ENCODE measurements at regions not wholly inside any gene's neighbourhood (a gene's known extent, or its start where the extent isn't known, plus 50 kb on each side); places are given as distances from the start of the nearest gene placed in this dataset.
"Not testable (repeated sequence)": the region's sequence is repeated elsewhere in the genome, so short reads cannot be mapped to it uniquely, and the experiment has no call there.

GRCh38 chr1:90864681-90865080 lies 147.6 kb upstream of the BARHL2 start:
- Histone ChIP-seq H3K27ac (ENCODE audit: low read depth, low read length) (no peak overlapping the region), H3K27me3 (ENCODE audit: control insufficient read depth, insufficient read depth, low read length) (no peaks in the 10 kb centered on the region), H3K9ac (ENCODE audit: low read length) (no peak overlapping the region), H3K36me3 (ENCODE audit: control insufficient read depth, insufficient read depth, low read length) (no peaks in the 10 kb centered on the region), H3K4me1 (ENCODE audit: control insufficient read depth, insufficient read depth, low read length) (no peaks in the 10 kb centered on the region), H3K4me3 (ENCODE audit: low read length) (no peak overlapping the region)

GRCh38 chr1:90862782-90863181 lies 145.7 kb upstream of the BARHL2 start:
- Histone ChIP-seq H3K36me3 (ENCODE audit: control insufficient read depth, insufficient read depth, low read length) (no peaks in the 10 kb centered on the region), H3K9ac (ENCODE audit: low read length) (no peak overlapping the region), H3K4me3 (ENCODE audit: low read length) (no peak overlapping the region), H3K27ac (ENCODE audit: low read depth, low read length) (no peak overlapping the region), H3K27me3 (ENCODE audit: control insufficient read depth, insufficient read depth, low read length) (no peaks in the 10 kb centered on the region), H3K4me1 (ENCODE audit: control insufficient read depth, insufficient read depth, low read length) (no peaks in the 10 kb centered on the region)

GRCh38 chr1:90861421-90861820 lies 144.3 kb upstream of the BARHL2 start:
- not testable (repeated sequence) for H3K36me3 ChIP-seq (ENCODE audit: control insufficient read depth, insufficient read depth, low read length); H3K9ac ChIP-seq (ENCODE audit: low read length); H3K27ac ChIP-seq (ENCODE audit: low read depth, low read length); H3K4me3 ChIP-seq (ENCODE audit: low read length); H3K27me3 ChIP-seq (ENCODE audit: control insufficient read depth, insufficient read depth, low read length); H3K4me1 ChIP-seq (ENCODE audit: control insufficient read depth, insufficient read depth, low read length)

GRCh38 chr1:90856463-90857007 lies 139.4 kb upstream of the BARHL2 start:
- Histone ChIP-seq H3K36me3 (ENCODE audit: control insufficient read depth, insufficient read depth, low read length) (no peaks in the 10 kb centered on the region), H3K27ac (ENCODE audit: low read depth, low read length) (no peak overlapping the region), H3K4me3 (ENCODE audit: low read length) (no peak overlapping the region), H3K9ac (ENCODE audit: low read length) (no peak overlapping the region), H3K4me1 (ENCODE audit: control insufficient read depth, insufficient read depth, low read length) (peaks cover 2% of the 10 kb centered on the region), H3K27me3 (ENCODE audit: control insufficient read depth, insufficient read depth, low read length) (no peaks in the 10 kb centered on the region)

DNA sequence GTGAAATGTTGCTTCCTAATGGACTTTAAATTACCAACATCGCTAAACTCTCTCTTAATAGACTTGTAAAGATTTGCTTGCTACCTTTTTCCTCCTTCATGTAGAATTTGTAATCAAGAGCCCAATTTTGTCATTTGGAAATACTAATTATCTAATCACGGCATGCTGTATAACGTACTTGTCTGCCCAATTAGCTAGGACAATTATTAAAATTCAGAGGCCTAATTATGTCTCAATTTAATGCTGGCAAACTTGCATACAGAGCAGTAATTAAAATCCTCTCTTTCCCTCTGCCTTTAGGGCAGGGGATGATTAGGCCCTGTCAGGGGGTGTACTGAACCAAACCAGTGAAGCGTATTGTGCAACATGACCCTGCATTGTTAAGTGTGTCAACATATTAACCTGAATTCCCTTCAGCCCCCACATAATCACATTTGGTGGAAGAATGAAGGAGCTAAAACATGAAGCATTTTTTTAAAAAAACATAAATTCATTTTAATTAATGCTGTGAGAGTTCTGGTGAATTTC lies 137.4 kb upstream of the BARHL2 start:
- H3K27me3 ChIP-seq (ENCODE audit: control insufficient read depth, insufficient read depth, low read length): no peaks in the 10 kb centered on the region
- H3K9ac ChIP-seq (ENCODE audit: low read length): no peak overlapping the region
- no peak overlapping the region for H3K4me3 ChIP-seq (ENCODE audit: low read length)
- H3K36me3 ChIP-seq (ENCODE audit: control insufficient read depth, insufficient read depth, low read length): no peaks in the 10 kb centered on the region
- peaks cover 2% of the 10 kb centered on the region for H3K4me1 ChIP-seq (ENCODE audit: control insufficient read depth, insufficient read depth, low read length)
- H3K27ac ChIP-seq (ENCODE audit: low read depth, low read length): no peak overlapping the region

- Histone ChIP-seq H3K27ac (ENCODE audit: low read depth, low read length) (no peak overlapping the region), H3K4me1 (ENCODE audit: control insufficient read depth, insufficient read depth, low read length) (peaks cover 2% of the 10 kb centered on the region), H3K36me3 (ENCODE audit: control insufficient read depth, insufficient read depth, low read length) (no peaks in the 10 kb centered on the region), H3K4me3 (ENCODE audit: low read length) (peak overlapping the region; percentile 75), H3K9ac (ENCODE audit: low read length) (no peak overlapping the region), H3K27me3 (ENCODE audit: control insufficient read depth, insufficient read depth, low read length) (no peaks in the 10 kb centered on the region)
Measured at GRCh38 chr1:90851711-90852050, 134.6 kb upstream of the BARHL2 start.

- no peak overlapping the region for H3K27ac ChIP-seq (ENCODE audit: low read depth, low read length)
- H3K27me3 ChIP-seq (ENCODE audit: control insufficient read depth, insufficient read depth, low read length): no peaks in the 10 kb centered on the region
- peaks cover 2% of the 10 kb centered on the region for H3K4me1 ChIP-seq (ENCODE audit: control insufficient read depth, insufficient read depth, low read length)
Measured at GRCh38 chr1:90850898-90851710, 134.0 kb upstream of the BARHL2 start.

GRCh38 chr1:90850181-90850897 lies 133.2 kb upstream of the BARHL2 start:
- no peaks in the 10 kb centered on the region for H3K27me3 ChIP-seq (ENCODE audit: control insufficient read depth, insufficient read depth, low read length)
- H3K36me3 ChIP-seq (ENCODE audit: control insufficient read depth, insufficient read depth, low read length): no peaks in the 10 kb centered on the region
- H3K4me3 ChIP-seq (ENCODE audit: low read length): peak overlapping the region; percentile 83
- H3K9ac ChIP-seq (ENCODE audit: low read length): no peak overlapping the region
- no peak overlapping the region for H3K27ac ChIP-seq (ENCODE audit: low read depth, low read length)
- H3K4me1 ChIP-seq (ENCODE audit: control insufficient read depth, insufficient read depth, low read length): peaks cover 2% of the 10 kb centered on the region

More at GRCh38 chr1:90850898-90851710, 134.0 kb upstream of the BARHL2 start:
- peak overlapping the region; percentile 51 for H3K9ac ChIP-seq (ENCODE audit: low read length)
- no peaks in the 10 kb centered on the region for H3K36me3 ChIP-seq (ENCODE audit: control insufficient read depth, insufficient read depth, low read length)
- H3K4me3 ChIP-seq (ENCODE audit: low read length): peak overlapping the region; percentile 83

GRCh38 chr1:90841473-90841872 lies 124.4 kb upstream of the BARHL2 start:
- Histone ChIP-seq H3K27me3 (ENCODE audit: control insufficient read depth, insufficient read depth, low read length) (peaks cover 15% of the 10 kb centered on the region), H3K9ac (ENCODE audit: low read length) (no peak overlapping the region), H3K4me3 (ENCODE audit: low read length) (no peak overlapping the region), H3K36me3 (ENCODE audit: control insufficient read depth, insufficient read depth, low read length) (no peaks in the 10 kb centered on the region), H3K27ac (ENCODE audit: low read depth, low read length) (no peak overlapping the region), H3K4me1 (ENCODE audit: control insufficient read depth, insufficient read depth, low read length) (no peaks in the 10 kb centered on the region)

DNA sequence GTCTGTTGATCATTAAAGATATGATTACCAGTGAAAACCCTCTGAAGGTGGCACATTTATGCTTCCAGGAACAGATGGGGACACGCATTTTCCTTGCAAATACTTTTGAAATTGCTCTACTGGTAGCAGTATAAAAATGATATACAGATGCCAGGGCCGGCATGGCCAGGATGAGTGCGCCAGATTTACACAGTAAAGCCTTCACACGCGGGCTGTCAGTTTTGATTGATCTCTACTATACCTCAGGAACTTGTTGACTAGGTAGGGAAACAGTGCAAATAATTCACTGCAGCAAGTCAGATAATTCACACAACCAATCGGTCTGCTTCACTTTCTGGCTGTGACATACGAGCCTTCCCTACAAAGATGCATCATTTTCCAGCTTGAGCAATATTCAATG lies 123.2 kb upstream of the BARHL2 start:
- Histone ChIP-seq H3K27me3 (ENCODE audit: control insufficient read depth, insufficient read depth, low read length) (peaks cover 26% of the 10 kb centered on the region), H3K9ac (ENCODE audit: low read length) (no peak overlapping the region), H3K36me3 (ENCODE audit: control insufficient read depth, insufficient read depth, low read length) (no peaks in the 10 kb centered on the region), H3K27ac (ENCODE audit: low read depth, low read length) (no peak overlapping the region), H3K4me3 (ENCODE audit: low read length) (no peak overlapping the region), H3K4me1 (ENCODE audit: control insufficient read depth, insufficient read depth, low read length) (no peaks in the 10 kb centered on the region)

DNA sequence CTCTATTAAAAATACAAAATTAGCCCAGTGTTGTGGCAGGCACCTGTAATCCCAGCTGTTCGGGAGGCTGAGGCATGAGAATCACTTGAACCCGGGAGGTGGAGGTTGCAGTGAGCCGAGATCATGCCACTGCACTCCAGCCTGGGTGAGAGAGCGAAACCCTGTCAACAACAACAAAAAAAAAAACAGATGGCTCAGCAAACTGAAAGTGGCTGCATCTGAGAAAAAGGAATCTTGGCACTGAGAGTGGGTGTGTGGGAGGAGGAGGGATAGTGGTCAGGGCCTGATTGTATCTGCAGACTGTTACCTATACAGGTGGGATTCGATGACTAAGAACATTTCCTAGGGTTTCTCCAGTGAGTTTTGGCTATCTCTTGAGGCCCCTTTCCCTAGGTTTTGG lies 122.2 kb upstream of the BARHL2 start:
- no peaks in the 10 kb centered on the region for H3K36me3 ChIP-seq (ENCODE audit: control insufficient read depth, insufficient read depth, low read length)
- no peak overlapping the region for H3K4me3 ChIP-seq (ENCODE audit: low read length)
- H3K27me3 ChIP-seq (ENCODE audit: control insufficient read depth, insufficient read depth, low read length): peaks cover 31% of the 10 kb centered on the region
- no peak overlapping the region for H3K9ac ChIP-seq (ENCODE audit: low read length)
- H3K27ac ChIP-seq (ENCODE audit: low read depth, low read length): no peak overlapping the region
- H3K4me1 ChIP-seq (ENCODE audit: control insufficient read depth, insufficient read depth, low read length): no peaks in the 10 kb centered on the region

GRCh38 chr1:90838720-90839119 lies 121.6 kb upstream of the BARHL2 start:
- H3K9ac ChIP-seq (ENCODE audit: low read length): no peak overlapping the region
- H3K27me3 ChIP-seq (ENCODE audit: control insufficient read depth, insufficient read depth, low read length): peaks cover 32% of the 10 kb centered on the region
- H3K4me3 ChIP-seq (ENCODE audit: low read length): no peak overlapping the region
- H3K27ac ChIP-seq (ENCODE audit: low read depth, low read length): no peak overlapping the region
- no peaks in the 10 kb centered on the region for H3K4me1 ChIP-seq (ENCODE audit: control insufficient read depth, insufficient read depth, low read length)
- no peaks in the 10 kb centered on the region for H3K36me3 ChIP-seq (ENCODE audit: control insufficient read depth, insufficient read depth, low read length)
